GM19397 (cell line): ENCODE measurements at regions not wholly inside any gene's neighbourhood (a gene's known extent, or its start where the extent isn't known, plus 50 kb on each side); places are given as distances from the start of the nearest gene placed in this dataset.

Experiments
- ATAC-seq: cut with Tn5 transposase; IDR thresholded peaks from one replicate; pipeline ENCODE4 v1.9.1; 2021; ENCODE audit warnings: mild to moderate bottlenecking, moderate library complexity; ENCODE audit not compliant: unreplicated experiment

- ATAC-seq, result no peak
Measured at GRCh38 chr16:89043636-89044417, 49.8 kb upstream of the ACSF3 start.
